AG09309 (cell line): ENCODE measurements at regions not wholly inside any gene's neighbourhood (a gene's known extent, or its start where the extent isn't known, plus 50 kb on each side); places are given as distances from the start of the nearest gene placed in this dataset.

Experiments used
- DNase-seq: peaks from one replicate; pipeline ENCODE4 v3.0.0-alpha.2; 2010; ENCODE audit warnings: low read depth
- H3K4me3 ChIP-seq: 2 replicates; pipeline ENCODE4 v1.5.1; 2011; ENCODE audit warnings: mild to moderate bottlenecking, low read depth, low read length, moderate library complexity; ENCODE audit not compliant: control insufficient read depth
- TF ChIP-seq, protein P1 (sequence below): IDR thresholded peaks from 2 replicates; pipeline ENCODE4 v1.5.1; 2011; ENCODE audit warnings: mild to moderate bottlenecking, low read depth, low read length, inconsistent platforms; ENCODE audit not compliant: insufficient read depth, control insufficient read depth; ENCODE audit errors: missing control alignments

DNA sequence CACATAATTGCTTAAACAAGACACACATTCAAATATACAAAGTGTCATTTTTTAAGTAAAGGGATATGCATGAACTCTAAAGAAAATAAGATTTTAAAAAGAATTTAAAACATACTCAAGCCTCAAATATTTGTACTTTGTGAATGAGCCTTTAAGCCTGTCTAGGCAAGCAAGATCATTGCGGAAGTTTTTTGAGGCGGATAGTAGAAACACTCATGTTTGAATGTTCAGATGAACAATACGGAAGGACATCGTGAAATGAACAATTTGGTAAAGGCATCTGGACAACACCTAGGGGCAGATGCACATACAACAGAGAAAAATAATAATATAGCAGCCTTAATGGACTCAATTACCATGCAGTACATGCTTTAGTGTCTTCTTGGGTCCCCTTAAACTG lies 928.9 kb downstream of the TFAP2A start:
- TF ChIP-seq, protein P1, sequence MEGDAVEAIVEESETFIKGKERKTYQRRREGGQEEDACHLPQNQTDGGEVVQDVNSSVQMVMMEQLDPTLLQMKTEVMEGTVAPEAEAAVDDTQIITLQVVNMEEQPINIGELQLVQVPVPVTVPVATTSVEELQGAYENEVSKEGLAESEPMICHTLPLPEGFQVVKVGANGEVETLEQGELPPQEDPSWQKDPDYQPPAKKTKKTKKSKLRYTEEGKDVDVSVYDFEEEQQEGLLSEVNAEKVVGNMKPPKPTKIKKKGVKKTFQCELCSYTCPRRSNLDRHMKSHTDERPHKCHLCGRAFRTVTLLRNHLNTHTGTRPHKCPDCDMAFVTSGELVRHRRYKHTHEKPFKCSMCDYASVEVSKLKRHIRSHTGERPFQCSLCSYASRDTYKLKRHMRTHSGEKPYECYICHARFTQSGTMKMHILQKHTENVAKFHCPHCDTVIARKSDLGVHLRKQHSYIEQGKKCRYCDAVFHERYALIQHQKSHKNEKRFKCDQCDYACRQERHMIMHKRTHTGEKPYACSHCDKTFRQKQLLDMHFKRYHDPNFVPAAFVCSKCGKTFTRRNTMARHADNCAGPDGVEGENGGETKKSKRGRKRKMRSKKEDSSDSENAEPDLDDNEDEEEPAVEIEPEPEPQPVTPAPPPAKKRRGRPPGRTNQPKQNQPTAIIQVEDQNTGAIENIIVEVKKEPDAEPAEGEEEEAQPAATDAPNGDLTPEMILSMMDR, result no peak
- H3K4me3 ChIP-seq, result no peak overlapping the region
- DNase-seq, result no peak

DNA sequence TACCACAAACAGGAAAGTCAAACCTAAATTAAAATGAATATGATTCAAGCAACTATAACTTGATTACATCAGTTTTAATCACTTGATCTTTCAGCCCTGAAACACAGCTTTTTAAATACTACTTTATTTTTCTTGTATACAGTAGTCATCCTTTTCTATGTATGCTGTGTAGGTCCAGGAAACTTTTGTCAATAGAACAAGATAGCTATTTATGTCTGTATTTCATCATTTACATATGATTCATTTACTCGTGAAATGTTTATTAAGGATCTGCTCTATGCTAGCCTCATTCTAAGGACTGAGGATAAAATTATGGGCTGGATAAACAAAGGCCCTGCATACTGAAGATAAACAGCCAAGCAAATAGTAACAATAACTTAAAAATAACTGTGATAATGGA lies 930.2 kb downstream of the TFAP2A start:
- TF ChIP-seq, protein P1, result no peak
- no peak overlapping the region for H3K4me3 ChIP-seq
- DNase-seq, result no peak

DNA sequence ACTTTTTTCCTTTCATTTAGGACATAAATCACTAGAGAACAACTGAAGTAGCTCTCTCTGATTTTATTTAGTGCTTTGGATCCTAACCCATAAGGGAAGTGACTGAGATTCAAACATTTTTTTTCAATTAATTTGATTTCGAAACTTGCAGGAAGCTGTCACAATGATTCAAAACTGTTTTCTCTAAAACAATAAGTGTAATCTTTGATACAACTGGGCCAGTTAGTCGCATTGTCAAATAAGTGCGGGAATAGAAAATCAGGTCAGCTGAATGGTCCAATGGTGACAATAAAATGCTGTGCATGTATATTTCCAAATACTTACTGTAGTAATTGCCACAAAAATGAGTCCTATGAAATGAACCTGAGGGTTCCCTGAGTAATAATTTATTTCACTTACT lies 930.8 kb downstream of the TFAP2A start:
- no peak overlapping the region for H3K4me3 ChIP-seq
- no peak for DNase-seq
- TF ChIP-seq, protein P1, result no peak

DNA sequence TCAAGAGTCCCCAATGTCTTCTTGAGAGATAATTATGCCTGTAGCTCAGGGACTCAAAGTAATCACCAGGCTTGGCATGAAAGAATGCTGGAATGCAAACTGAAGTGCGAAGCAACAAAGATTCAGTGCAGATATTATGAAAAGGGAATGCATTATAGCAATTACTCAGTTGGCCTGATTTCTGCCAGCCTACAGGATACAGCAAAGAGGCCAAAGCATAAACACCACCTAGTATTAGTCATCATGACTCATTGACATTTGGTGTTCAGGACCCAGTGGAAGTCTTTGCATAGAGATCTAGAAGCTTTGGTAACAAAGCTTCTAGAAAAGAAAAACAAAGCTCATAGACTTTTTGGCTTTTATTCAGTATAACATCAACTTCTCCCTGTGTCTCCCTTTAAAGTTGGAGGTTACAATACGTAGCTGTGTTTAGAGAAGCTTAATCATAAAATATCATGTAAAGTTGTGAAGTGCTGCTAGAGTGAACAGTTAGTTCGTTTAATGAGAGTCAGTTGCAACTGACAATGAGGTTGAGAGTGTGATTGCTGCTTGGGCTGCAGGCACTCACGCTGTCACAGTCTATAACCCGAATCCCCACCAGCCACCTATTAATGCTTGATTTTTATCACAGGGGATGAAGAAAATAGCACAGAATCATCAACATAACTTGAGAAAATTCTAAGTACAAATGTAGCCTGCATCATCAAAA lies 932.7 kb downstream of the TFAP2A start:
- TF ChIP-seq, protein P1, result no peak
- no peak overlapping the region for H3K4me3 ChIP-seq
- peak; percentile 84 for DNase-seq

DNA sequence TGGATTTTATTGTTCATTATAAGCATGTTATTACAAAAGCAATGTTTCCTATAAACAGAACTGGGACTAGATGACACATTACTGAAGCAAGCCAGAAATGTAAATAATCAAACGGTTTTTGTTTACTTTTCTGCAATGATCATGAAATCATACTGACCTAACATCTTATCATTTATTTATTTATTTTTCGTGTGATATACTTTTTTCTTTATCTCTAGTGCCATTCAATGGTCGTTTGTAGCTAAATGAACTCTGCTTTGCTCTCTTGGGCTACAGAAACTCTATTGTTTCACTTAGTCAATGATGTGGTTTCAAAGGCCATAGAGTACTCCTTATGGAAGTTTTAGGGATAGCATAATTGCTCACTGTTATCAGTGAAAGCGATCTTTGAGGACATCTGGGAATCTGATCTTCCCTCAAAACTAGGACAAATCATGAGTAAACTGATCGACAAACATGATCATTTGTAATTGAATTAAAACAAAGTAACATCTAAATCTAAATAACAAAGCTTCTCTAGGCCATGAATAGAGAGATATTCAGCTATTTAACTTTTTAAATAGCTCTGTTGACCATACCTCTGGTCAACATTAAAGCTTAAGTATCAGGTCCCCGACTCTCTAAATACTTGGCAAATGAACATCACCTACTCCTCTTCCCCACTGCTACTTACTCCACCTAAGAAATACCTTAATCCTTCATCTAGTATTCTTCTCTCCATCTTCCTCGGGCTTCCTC lies 933.4 kb downstream of the TFAP2A start:
- no peak for DNase-seq
- TF ChIP-seq, protein P1, result no peak

DNA sequence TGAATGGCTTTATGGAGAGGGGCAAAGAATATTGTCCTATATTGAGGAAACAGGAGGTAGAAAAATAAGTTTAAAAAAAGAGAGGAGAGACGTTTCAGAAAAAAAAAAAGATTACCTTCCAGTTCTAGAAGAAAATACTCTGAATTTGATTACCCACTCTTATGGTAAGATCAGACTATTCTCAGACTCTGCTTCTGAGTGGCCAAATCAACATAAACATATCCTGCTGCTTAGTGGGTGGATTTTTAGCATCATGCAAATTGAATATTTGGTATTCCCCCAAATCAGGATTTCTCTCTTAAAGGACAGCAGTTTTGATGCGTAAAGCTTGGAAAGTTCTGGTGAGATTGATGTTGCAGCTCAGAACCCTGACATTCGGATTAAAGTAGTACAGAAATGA lies 946.6 kb downstream of the TFAP2A start:
- no peak overlapping the region for H3K4me3 ChIP-seq
- no peak for DNase-seq
- TF ChIP-seq, protein P1, result no peak

More for the DNA sequence above, 933.4 kb downstream of the TFAP2A start:
- no peak overlapping the region for H3K4me3 ChIP-seq
